Cardiac fibroblast (primary cell): ENCODE measurements at regions not wholly inside any gene's neighbourhood (a gene's known extent, or its start where the extent isn't known, plus 50 kb on each side); places are given as distances from the start of the nearest gene placed in this dataset.
"Not testable (repeated sequence)": the region's sequence is repeated elsewhere in the genome, so short reads cannot be mapped to it uniquely, and the experiment has no call there.

Source experiments
- DNase-seq, 2 donors: peaks; one replicate each; pipeline versions ENCODE4 v3.0.0 to v3.0.0-alpha.2; 2010; ENCODE audit warnings: low read depth in 2 of 2
- H3K4me3 ChIP-seq, 2 donors: replicated peaks in 1 of 2; 1 replicate in 1 of 2; 2 replicates in 1 of 2; pipeline ENCODE4 v1.5.1; 2011; ENCODE audit warnings: low read depth in 2 of 2, low read length in 2 of 2, mild to moderate bottlenecking in 2 of 2, moderate library complexity in 1 of 2
- CTCF ChIP-seq: IDR thresholded peaks from one replicate; pipeline ENCODE4 v1.5.1; 2011; ENCODE audit warnings: low read depth, mild to moderate bottlenecking, low read length, inconsistent platforms

DNA sequence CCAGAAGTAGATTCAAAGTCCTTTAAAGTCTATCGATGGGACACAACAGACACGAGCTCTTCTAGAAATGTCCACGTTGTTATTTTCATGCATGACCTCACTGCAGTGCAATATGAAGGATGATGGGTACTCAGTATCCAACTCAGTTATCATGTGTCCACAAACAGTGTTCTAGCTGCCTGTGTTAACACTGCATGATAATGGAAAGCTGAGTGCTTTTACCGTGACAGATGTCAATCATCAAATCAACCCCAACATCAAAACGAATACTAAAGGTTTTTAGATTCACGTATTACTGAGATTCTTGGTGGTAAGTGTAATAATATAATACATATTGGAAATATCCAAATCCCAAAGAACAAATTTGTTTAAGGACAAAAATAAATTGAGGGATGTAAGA, 394.8 kb upstream of the TENM3 start:
- H3K4me3 ChIP-seq, result no peak overlapping the region
- TF ChIP-seq CTCF, result no peak
- no peak for DNase-seq

DNA sequence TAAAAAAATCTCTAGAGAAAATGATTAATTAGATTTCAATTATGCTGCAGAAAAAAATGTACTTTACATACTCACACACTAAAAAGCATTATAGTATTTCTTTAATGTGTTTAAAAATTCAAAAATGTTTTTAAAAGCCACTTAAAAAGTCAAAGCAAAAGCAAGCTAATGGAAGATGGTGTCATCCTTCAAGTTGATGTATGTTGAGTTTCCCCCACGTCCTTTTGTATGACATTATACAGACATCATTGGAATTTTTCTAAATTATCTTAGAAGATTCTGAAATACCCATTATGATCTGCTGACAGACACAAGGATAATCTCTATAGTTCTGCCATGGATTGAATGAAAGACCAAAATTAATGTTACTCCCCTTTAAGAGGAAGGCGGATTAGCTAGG, 393.7 kb upstream of the TENM3 start:
- DNase-seq, result no peak
- TF ChIP-seq CTCF, result no peak
- no peak overlapping the region for H3K4me3 ChIP-seq

DNA sequence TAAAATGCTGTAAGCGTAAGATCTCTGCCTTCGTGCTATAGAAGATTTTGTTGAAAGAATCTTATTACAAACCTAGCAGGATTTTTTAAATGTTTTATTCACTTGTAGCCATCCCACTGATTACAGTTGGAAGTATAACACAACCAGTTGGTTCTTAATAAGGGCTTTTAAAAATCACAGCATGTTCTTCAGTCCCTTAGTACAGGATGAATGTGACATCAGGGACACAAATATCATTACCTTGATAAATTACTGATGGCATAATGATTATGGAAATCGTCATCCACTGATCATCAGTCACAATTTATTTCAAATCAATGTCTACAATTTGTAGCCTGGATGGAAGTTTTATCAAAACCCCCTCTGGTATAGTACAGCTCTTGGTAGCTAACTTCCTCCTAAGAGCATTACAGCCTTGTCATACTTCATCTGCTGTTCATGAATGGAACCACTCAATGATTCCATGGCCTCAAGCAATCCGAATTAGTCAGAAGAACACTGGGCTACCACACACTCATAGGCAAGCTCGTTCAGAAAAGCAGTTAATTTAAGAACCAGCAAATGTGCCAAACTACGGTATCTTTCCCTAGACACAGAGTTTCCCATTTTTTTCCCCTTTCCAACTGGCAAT, 389.2 kb upstream of the TENM3 start:
- H3K4me3 ChIP-seq, result no peak overlapping the region
- no peak for DNase-seq
- TF ChIP-seq CTCF, result no peak

DNA sequence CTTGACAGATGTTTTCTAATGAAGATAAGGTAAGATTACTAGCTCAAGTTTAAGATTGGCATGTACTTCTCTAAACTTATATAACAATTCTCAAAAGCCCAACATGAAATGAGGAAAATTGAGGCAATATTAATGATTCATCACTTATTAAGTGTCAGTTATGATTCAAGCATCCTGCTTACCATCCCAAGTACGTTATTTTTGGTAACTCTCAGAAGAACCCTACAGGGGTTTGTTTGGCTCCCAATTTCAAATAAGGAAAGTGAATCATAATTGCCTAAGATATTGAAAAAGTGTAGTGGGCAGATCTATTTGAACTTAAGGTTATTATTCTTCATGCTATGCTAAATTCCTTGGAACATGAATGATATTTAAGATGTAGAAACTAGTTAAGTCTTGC, 387.9 kb upstream of the TENM3 start:
- no peak overlapping the region for H3K4me3 ChIP-seq
- DNase-seq, result peak in 1 of 2 donors; percentile 6
- TF ChIP-seq CTCF, result no peak

DNA sequence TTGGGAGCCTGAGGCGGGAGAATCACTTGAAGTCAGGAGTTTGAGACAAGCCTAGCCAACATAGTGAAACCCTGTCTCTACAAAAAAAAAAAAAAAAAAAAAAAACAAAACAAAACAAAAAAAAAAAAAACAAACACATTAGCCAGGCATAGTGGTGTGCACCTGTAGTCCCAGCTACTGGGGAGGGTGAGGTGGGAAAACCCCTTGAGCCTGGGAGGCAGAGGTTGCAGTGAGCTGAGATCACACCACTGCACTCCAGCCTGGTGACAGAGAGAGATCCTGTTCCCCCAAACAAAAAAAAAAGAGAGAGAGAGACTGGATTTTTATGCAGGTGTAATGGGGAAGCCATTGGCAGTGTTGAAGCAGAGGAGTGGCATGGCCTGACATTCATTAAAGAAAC, 385.7 kb upstream of the TENM3 start:
- DNase-seq, H3K4me3 ChIP-seq: not testable (repeated sequence)

- no peak overlapping the region for H3K4me3 ChIP-seq
- DNase-seq, result no peak
- TF ChIP-seq CTCF, result no peak
Measured at GRCh38 chr4:181858741-181859140, 384.5 kb upstream of the TENM3 start.

GRCh38 chr4:181859439-181859838, 383.8 kb upstream of the TENM3 start:
- no peak overlapping the region for H3K4me3 ChIP-seq
- TF ChIP-seq CTCF, result no peak
- no peak for DNase-seq
